ENCODE measurements at regions not wholly inside any gene's neighbourhood (a gene's known extent, or its start where the extent isn't known, plus 50 kb on each side); places are given as distances from the start of the nearest gene placed in this dataset.
"Not testable (repeated sequence)": the region's sequence is repeated elsewhere in the genome, so short reads cannot be mapped to it uniquely, and the experiment has no call there.

DNA sequence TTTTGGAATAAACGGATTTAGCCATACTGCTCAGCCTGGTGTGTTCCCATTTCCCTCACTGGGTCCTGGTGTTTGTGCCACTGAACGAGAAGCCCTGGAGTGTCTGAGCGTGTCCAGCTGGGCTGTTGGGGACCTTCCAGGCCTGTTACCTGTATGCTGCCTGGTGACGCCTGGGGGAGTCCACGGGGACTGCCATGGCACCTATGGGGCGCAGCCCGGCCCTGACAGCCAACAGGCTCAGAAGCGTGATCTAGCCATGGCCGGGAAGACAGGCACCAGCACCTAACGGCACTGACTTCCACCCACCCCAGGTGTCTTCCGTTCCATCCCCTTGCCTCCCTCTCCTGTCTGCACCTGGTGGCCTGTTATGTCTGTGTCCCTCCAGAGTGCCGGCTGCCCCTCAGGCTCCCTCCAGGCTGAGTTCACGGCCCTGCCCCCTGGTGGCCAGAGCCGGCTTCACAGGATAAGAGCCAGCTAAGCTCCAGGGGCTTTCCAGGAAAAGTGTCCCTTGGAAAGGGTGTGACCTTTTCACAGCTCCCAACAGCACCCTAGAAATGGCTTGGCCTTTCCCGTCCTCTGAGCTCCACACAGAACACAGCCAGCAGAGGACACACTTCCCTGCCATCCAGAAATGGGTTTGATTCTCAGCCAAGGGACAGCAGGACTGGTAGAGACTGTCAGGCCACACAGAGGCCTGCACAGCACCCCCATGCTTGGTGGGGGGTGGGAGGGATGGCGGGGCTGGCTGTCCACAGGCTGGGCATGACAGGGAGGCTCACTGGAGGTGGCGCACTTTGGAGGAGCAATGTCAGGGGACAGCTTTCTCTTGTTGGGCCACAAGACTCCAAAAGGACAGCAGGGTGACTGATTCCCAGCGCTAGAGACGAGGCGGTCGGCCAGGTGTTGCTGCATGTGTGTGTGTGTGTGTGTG lies 64.0 kb upstream of the LYSMD4 start:
- TF ChIP-seq ZNF8 (CRISPR knock-in tag; IDR thresholded peaks at IDR 0.05); OSR1 (CRISPR knock-in tag; IDR thresholded peaks at IDR 0.05); ZNF565 (CRISPR knock-in tag; conservative IDR thresholded peaks at IDR 0.05; ENCODE audit: low read depth); ZC3H10 (CRISPR knock-in tag; IDR thresholded peaks at IDR 0.05): not testable (repeated sequence)
- TF ChIP-seq, protein P1, sequence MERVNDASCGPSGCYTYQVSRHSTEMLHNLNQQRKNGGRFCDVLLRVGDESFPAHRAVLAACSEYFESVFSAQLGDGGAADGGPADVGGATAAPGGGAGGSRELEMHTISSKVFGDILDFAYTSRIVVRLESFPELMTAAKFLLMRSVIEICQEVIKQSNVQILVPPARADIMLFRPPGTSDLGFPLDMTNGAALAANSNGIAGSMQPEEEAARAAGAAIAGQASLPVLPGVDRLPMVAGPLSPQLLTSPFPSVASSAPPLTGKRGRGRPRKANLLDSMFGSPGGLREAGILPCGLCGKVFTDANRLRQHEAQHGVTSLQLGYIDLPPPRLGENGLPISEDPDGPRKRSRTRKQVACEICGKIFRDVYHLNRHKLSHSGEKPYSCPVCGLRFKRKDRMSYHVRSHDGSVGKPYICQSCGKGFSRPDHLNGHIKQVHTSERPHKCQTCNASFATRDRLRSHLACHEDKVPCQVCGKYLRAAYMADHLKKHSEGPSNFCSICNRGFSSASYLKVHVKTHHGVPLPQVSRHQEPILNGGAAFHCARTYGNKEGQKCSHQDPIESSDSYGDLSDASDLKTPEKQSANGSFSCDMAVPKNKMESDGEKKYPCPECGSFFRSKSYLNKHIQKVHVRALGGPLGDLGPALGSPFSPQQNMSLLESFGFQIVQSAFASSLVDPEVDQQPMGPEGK (CRISPR knock-in tag; IDR thresholded peaks at IDR 0.05; ENCODE audit: borderline replicate concordance) = not testable (repeated sequence)

All from SK-N-SH treated with all-trans-retinoic acid at 6 μM for 48 hours (cell line).